ENCODE measurements at regions not wholly inside any gene's neighbourhood (a gene's known extent, or its start where the extent isn't known, plus 50 kb on each side); places are given as distances from the start of the nearest gene placed in this dataset.

GRCh38 chr2:128504246-128505149 lies 185.8 kb upstream of the HS6ST1 start:
- DNase-seq (ENCODE audit: low read depth): no peak
- H3K4me3 ChIP-seq (replicated peaks; ENCODE audit: low read depth, low read length): no peak overlapping the region

GRCh38 chr2:128505150-128505490 lies 186.5 kb upstream of the HS6ST1 start:
- no peak for DNase-seq (ENCODE audit: low read depth)
- no peak overlapping the region for H3K4me3 ChIP-seq (replicated peaks; ENCODE audit: low read depth, low read length)
- TF ChIP-seq, protein P1, sequence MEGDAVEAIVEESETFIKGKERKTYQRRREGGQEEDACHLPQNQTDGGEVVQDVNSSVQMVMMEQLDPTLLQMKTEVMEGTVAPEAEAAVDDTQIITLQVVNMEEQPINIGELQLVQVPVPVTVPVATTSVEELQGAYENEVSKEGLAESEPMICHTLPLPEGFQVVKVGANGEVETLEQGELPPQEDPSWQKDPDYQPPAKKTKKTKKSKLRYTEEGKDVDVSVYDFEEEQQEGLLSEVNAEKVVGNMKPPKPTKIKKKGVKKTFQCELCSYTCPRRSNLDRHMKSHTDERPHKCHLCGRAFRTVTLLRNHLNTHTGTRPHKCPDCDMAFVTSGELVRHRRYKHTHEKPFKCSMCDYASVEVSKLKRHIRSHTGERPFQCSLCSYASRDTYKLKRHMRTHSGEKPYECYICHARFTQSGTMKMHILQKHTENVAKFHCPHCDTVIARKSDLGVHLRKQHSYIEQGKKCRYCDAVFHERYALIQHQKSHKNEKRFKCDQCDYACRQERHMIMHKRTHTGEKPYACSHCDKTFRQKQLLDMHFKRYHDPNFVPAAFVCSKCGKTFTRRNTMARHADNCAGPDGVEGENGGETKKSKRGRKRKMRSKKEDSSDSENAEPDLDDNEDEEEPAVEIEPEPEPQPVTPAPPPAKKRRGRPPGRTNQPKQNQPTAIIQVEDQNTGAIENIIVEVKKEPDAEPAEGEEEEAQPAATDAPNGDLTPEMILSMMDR (IDR thresholded peaks at IDR 0.05; ENCODE audit: low read length, missing control alignments): no peak

More at GRCh38 chr2:128504246-128505149, 185.8 kb upstream of the HS6ST1 start:
- TF ChIP-seq, protein P1 (IDR thresholded peaks at IDR 0.05; ENCODE audit: low read length, missing control alignments): no peak

GRCh38 chr2:128505575-128506526 lies 187.2 kb upstream of the HS6ST1 start:
- TF ChIP-seq, protein P1 (IDR thresholded peaks at IDR 0.05; ENCODE audit: low read length, missing control alignments): no peak
- H3K4me3 ChIP-seq (replicated peaks; ENCODE audit: low read depth, low read length): no peak overlapping the region
- no peak for DNase-seq (ENCODE audit: low read depth)

DNA sequence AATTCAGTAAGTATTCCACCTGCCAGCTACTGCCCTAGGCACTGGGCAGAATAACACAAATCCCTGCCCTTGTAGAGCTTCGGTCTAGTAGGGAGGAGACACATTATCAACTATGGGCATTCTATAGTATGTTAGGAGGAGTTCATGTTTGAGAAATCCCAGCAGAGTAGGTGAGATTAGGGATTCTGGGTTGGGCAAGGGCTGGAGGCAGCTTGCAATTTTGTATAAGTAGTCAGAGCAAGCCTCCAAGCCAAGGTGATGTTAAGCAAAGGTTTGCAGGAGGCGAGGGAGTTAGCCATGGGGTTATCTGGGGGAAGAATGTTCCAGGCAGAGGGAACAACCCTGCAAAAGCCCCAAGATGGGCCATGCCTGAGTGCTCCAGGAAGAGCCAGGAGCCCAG lies 187.9 kb upstream of the HS6ST1 start:
- TF ChIP-seq, protein P1 (IDR thresholded peaks at IDR 0.05; ENCODE audit: low read length, missing control alignments): no peak
- H3K4me3 ChIP-seq (replicated peaks; ENCODE audit: low read depth, low read length): no peak overlapping the region
- DNase-seq (ENCODE audit: low read depth): no peak

DNA sequence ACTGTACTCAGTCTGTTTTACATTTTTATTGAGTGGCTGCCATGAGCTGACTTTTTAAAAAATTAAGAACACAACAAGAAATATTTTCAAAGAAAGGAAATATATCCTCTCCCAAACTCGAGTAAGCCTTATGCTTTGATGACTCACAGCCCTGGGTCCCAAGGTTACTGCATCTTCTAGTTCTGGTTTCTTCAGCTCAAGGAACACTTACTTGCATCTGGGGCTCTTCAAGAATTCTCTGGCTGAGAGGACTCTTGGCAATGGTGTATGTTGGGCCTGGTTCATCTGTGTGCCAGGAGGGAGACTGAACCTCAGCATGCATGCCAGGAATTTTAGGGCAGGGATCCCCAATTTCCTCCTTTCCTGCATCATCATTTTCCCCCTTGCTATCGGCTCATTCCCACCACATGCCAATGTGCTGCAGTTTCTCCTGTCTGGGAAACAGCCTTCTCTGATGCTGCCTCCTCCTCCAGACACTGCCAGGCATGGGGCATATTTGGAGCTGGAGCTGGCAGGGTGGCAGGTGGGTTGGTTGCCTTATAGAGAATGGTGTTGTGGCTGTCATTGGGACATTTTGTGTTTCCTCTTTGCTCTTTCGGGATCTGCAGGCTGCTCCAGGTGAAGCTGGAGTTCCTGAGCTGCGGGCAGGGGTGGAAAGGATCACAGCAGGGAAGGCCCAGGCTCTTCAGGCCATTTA lies 192.2 kb upstream of the HS6ST1 start:
- no peak overlapping the region for H3K4me3 ChIP-seq (replicated peaks; ENCODE audit: low read depth, low read length)
- peak; percentile 38 for DNase-seq (ENCODE audit: low read depth)
- TF ChIP-seq, protein P1 (IDR thresholded peaks at IDR 0.05; ENCODE audit: low read length, missing control alignments): no peak

GRCh38 chr2:128511731-128512378 lies 193.2 kb upstream of the HS6ST1 start:
- TF ChIP-seq, protein P1 (IDR thresholded peaks at IDR 0.05; ENCODE audit: low read length, missing control alignments): no peak
- no peak overlapping the region for H3K4me3 ChIP-seq (replicated peaks; ENCODE audit: low read depth, low read length)
- DNase-seq (ENCODE audit: low read depth): no peak
